ENCODE measurements at regions not wholly inside any gene's neighbourhood (a gene's known extent, or its start where the extent isn't known, plus 50 kb on each side); places are given as distances from the start of the nearest gene placed in this dataset.

- Histone ChIP-seq H3F3A (ENCODE audit: insufficient read depth) (no peaks in the 10 kb centered on the region), H3K27me3 (ENCODE audit: low read length) (no peaks in the 10 kb centered on the region), H3K4me2 (ENCODE audit: low read depth, low read length, poor library complexity, severe bottlenecking) (no peak overlapping the region), H3K79me2 (ENCODE audit: insufficient read depth, low read length) (no peaks in the 10 kb centered on the region), H3K9me3 (ENCODE audit: insufficient read depth, low read length) (no peaks in the 10 kb centered on the region), H3K9ac (ENCODE audit: low read length) (no peak overlapping the region), H2AFZ (ENCODE audit: low read depth, low read length, severe bottlenecking) (no peak overlapping the region), H3K36me3 (ENCODE audit: low read length) (no peaks in the 10 kb centered on the region), H3K9me2 (replicated peaks; ENCODE audit: insufficient read depth, low read length) (no peaks in the 10 kb centered on the region), H4K20me1 (ENCODE audit: low read depth, low read length) (no peaks in the 10 kb centered on the region), H3K27ac (ENCODE audit: low read depth, low read length) (no peak overlapping the region), H3K4me3 (ENCODE audit: insufficient read depth, low read length, poor library complexity, severe bottlenecking) (no peak overlapping the region)
- TF ChIP-seq EZH2phosphoT487 (conservative IDR thresholded peaks at IDR 0.05; ENCODE audit: low read length): no peak
- no peak for TF ChIP-seq CTCF (IDR thresholded peaks at IDR 0.05; ENCODE audit: insufficient read depth, low read length, poor library complexity, severe bottlenecking)
Measured at GRCh38 chr7:17546592-17546991, 248.1 kb downstream of the AHR start.

- H3K9me2 ChIP-seq (replicated peaks; ENCODE audit: insufficient read depth, low read length): no peaks in the 10 kb centered on the region
- no peaks in the 10 kb centered on the region for H3K79me2 ChIP-seq (ENCODE audit: insufficient read depth, low read length)
Measured at GRCh38 chr7:17548014-17548653, 249.7 kb downstream of the AHR start.

GRCh38 chr7:17549406-17549805 is 251.0 kb downstream of the AHR start:
- H3K36me3 ChIP-seq (ENCODE audit: low read length): no peaks in the 10 kb centered on the region
- H3K27me3 ChIP-seq (ENCODE audit: low read length): no peaks in the 10 kb centered on the region
- TF ChIP-seq CTCF (IDR thresholded peaks at IDR 0.05; ENCODE audit: insufficient read depth, low read length, poor library complexity, severe bottlenecking) (no peak), EZH2phosphoT487 (conservative IDR thresholded peaks at IDR 0.05; ENCODE audit: low read length) (no peak)
- H3K4me3 ChIP-seq (ENCODE audit: insufficient read depth, low read length, poor library complexity, severe bottlenecking): no peak overlapping the region
- H3K9ac ChIP-seq (ENCODE audit: low read length): no peak overlapping the region
- no peaks in the 10 kb centered on the region for H3K9me2 ChIP-seq (replicated peaks; ENCODE audit: insufficient read depth, low read length)
- no peaks in the 10 kb centered on the region for H3F3A ChIP-seq (ENCODE audit: insufficient read depth)
- no peaks in the 10 kb centered on the region for H3K9me3 ChIP-seq (ENCODE audit: insufficient read depth, low read length)
- H3K27ac ChIP-seq (ENCODE audit: low read depth, low read length): no peak overlapping the region
- no peak overlapping the region for H3K4me2 ChIP-seq (ENCODE audit: low read depth, low read length, poor library complexity, severe bottlenecking)
- H3K79me2 ChIP-seq (ENCODE audit: insufficient read depth, low read length): no peaks in the 10 kb centered on the region
- H2AFZ ChIP-seq (ENCODE audit: low read depth, low read length, severe bottlenecking): no peak overlapping the region
- no peaks in the 10 kb centered on the region for H4K20me1 ChIP-seq (ENCODE audit: low read depth, low read length)

More at GRCh38 chr7:17548014-17548653, 249.7 kb downstream of the AHR start:
- TF ChIP-seq CTCF (IDR thresholded peaks at IDR 0.05; ENCODE audit: insufficient read depth, low read length, poor library complexity, severe bottlenecking) (no peak), EZH2phosphoT487 (conservative IDR thresholded peaks at IDR 0.05; ENCODE audit: low read length) (no peak)
- Histone ChIP-seq H3K27ac (ENCODE audit: low read depth, low read length) (no peak overlapping the region), H3K9ac (ENCODE audit: low read length) (no peak overlapping the region), H3K27me3 (ENCODE audit: low read length) (no peaks in the 10 kb centered on the region), H3F3A (ENCODE audit: insufficient read depth) (no peaks in the 10 kb centered on the region), H3K4me3 (ENCODE audit: insufficient read depth, low read length, poor library complexity, severe bottlenecking) (no peak overlapping the region), H2AFZ (ENCODE audit: low read depth, low read length, severe bottlenecking) (no peak overlapping the region), H3K36me3 (ENCODE audit: low read length) (no peaks in the 10 kb centered on the region), H3K9me3 (ENCODE audit: insufficient read depth, low read length) (no peaks in the 10 kb centered on the region), H4K20me1 (ENCODE audit: low read depth, low read length) (no peaks in the 10 kb centered on the region), H3K4me2 (ENCODE audit: low read depth, low read length, poor library complexity, severe bottlenecking) (no peak overlapping the region)
